HG02938 (cell line): ENCODE measurements at regions not wholly inside any gene's neighbourhood (a gene's known extent, or its start where the extent isn't known, plus 50 kb on each side); places are given as distances from the start of the nearest gene placed in this dataset.
A peak's percentile ranks its signal among the peaks of the same experiment; 100 is the strongest.

ENCODE experiments used
- ATAC-seq: cut with Tn5 transposase; IDR thresholded peaks from one replicate; pipeline ENCODE4 v1.9.1; 2021; ENCODE audit warnings: mild to moderate bottlenecking, moderate library complexity; ENCODE audit not compliant: unreplicated experiment

DNA sequence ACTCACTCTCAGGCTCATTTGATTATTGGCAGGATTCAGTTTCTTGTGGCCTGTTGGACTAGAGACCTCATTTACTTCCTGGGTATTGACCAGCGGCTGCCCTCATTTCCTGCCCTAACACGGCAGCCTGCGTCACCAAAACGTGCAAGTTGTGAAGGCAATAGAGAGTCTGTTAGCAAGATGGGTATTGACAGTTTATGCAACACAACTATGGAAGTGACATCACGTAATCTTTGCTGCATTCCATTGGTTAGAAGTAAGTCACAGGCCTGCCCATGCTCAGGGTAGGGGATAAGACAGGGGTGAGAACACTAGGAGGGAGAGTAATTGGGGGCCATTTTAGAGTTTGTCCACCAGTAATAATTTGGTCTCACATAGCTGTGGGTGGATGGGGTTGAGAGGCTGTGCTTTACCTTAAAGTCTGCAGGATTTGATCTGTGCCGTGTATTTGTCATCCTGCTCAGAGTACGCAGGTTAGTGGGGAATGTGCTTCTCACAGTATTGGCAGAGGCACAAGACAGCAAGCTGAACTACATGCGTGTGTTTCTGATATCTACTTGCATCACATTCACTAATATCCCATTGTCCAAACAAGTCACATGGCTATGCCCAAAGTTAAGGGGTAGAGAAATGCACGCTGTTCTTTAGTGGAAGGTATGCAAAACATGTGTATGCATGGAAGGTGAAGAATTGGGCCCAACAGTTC, 83.3 kb downstream of the EDEM1 start:
- no peak for ATAC-seq

DNA sequence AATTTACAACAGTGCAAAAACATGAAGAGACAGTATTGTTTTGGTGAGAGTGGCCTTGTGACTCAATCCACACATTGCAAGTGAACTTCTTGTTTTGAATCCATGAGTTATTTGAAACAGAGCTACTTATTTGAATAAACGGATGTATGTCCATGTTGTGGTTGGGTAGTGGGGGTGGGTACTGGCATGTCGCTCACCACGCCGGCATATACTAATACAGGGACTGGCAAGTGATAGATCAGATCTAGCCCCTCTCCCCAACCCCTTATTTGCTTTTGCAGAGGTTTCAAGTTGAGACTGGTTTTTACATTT, 83.8 kb downstream of the EDEM1 start:
- ATAC-seq, result no peak

DNA sequence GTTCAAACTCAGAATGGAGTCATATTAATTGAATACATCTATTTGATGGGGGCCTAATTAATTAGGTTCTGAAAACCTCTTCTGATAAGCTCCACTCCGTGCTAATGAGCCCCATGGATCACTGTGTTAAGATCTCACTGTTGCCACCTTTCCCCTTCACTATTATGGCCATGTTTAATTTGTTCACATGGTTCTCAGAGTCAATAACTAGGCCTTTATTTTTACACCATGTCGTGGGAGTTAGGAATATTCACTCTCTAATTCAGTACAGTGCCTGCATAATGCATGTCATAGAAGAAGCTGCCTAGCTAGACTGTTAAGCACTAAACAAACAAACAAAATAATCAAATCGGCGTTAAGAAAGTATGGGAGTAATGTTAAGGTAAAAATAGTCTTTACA, 84.9 kb downstream of the EDEM1 start:
- ATAC-seq, result no peak

DNA sequence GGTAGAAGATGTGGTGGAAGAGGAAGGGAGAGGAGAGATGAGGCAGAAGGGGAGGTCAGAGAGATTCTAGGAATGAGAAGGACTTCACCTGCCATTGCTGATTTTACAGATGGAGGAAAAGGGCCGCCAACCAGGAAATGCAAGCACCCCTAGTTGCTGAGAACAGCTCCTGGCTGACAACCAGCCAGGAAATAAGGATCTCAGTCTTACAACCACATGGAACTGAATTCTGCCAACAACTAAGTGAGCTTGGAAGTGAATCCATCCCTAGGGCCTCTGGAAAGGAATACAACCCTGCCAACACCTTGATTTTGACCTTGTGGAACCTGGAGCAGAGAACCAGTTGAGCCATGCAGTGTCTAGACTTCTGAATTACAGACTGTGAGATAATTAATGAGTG, 86.6 kb downstream of the EDEM1 start:
- no peak for ATAC-seq

DNA sequence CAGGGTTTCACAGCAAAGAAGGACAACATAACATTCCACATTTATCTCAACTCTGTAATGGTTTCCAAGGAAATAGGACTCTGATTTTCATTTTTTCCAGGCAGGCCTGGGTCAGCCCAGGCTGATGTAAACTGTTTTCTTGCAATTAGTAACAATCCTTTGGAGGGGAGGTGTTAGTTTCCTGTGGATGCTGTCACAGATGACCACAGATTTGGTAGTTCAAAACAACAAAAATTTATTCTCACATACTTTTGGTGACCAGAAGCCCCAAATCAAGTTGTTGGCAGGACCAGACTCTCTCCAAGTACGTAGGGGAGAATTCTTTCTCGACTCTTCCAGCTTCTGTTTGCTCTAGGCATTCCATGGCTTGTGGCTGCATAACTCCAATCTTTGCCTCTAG, 88.0 kb downstream of the EDEM1 start:
- ATAC-seq, result no peak

DNA sequence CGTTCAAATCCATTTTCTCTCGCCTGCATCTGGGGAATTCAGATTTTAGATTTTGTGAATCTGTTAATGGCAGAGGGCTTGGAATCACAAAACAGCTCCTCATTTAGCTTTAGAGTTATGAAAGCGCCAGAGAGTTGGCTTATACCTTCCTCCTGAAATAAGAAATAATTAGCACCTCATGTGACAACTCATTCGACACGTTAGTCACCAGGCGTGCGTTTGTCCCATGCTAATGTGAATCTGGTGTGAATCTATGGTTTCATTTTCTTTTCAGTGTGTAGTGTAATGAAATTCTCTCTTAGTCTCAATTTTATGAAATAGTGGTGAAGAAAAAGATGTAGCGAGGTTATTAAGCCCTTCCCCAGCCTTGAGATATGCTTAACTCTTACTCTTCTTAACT, 89.4 kb downstream of the EDEM1 start:
- ATAC-seq, result no peak

DNA sequence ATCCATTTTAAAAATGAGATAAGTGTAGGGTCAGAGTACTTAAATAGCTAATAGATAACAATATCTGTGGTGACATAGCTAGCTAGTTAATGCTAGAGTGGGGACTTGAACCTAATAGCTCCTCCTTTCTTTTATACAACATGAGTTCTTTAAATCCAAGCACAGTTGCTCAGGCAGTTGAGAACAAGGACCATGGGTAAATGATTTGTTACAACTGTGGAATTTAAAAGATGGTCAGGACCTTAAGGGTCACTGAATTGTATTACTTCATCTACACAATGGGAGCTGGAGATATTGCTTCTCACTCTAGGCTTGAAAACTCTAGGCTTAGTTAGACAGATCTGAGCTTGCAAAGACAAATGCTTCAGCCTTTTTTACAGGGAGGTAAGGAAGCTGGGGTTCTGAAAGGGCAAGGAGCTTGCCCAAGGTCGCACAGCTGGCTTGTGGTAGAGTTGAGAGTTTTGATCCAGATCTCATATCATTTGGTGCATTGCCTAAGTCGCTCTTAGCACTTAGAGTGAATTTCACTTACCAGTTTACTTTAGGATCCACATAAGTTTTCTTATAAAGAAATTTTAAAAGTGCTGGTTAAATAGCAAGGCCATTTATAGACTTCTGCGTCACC, 90.2 kb downstream of the EDEM1 start:
- ATAC-seq, result no peak

DNA sequence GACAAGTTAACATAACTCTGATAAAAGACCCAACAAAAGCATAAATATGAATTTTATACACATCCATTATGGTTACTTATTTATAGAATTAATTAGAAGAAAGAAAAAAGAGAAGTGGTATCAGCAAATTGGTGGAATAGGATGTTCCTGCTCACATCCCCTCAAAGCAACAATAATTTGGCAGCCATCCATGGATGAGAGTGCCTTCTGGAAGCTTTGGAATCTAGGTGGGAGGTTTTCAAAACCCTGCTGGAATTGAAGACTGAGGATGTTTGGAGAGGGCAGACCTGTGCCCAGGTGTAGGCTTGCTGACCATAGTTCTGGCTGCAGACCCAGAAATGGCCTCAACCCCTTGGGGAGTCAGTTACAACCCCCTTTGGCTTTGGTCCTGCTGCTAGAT, 91.2 kb downstream of the EDEM1 start:
- ATAC-seq, result no peak

DNA sequence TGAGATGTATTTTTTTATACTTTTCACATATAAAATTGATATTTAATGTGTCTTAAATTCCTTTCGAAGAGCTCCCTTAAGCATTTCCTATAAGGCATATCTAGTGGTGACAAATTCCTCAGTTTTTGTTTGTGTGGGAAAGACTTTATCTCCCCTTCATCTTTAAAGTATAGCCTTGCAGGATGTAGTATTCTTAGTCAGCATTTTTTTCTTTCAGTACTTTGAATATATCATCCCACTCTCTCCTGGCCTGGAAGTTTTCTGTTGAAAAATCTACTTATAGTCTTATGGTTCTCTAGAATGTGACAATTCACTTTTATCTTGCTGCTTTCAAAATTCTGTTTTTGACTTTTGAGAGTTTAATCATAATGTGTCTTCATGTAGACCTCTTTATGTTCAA, 95.2 kb downstream of the EDEM1 start:
- no peak for ATAC-seq

DNA sequence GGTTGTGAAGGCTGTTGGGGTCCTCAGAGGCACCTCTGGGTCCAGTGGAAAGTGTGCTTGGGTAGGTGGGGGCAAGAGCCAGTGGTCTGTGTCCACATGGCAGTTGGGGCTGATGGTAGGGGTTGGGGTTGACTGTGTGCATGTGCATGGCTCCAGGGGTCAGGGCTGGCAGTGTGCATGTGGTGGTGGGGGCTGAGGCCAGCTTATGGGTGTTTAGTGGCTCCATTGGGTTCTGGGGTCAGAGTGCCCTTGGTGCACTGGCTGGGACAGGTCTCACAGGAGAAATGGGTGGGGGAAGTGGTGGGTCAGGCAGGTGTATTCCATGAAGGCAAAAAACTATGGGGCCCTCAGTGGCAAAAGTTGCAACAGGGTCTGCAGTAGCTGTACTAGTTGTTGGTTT, 97.9 kb downstream of the EDEM1 start:
- ATAC-seq, result no peak

DNA sequence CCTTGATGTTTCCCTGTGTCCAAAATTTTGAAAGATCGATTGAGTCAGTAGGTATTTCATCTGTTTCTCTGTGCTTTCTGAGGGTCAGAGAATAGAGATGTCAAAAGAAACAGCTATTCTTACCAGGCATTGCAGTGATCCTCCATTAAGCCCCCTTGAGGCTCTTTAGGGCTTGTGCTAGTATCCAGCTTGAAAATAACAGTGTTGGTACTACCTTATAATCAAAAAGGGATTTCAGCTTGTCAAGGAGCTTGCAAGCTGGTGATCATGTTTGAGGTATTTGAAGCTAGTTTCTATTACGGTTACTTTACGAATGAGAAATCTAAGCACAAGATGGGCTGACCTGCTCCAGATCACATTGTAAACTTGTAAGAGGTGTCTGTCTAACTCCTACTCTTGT, 103.4 kb downstream of the EDEM1 start:
- no peak for ATAC-seq

DNA sequence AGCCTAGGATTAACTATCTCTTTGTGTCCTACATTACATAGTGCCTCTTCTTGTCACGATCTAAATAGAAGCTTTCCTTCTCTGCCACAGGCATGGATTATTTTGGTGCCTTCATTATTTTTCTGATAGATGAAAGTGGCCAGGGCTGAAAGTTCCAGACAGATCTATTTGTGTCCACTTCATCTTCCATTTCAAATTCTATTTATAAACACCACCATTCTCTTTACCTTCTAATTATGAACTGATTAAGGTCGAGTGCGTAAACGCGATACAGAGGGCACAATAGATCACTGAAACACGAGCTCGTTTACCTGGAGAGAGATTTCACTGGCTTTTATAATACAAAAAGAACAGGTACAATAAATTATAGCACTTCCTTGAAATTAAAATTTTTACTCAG, 105.0 kb downstream of the EDEM1 start:
- no peak for ATAC-seq

DNA sequence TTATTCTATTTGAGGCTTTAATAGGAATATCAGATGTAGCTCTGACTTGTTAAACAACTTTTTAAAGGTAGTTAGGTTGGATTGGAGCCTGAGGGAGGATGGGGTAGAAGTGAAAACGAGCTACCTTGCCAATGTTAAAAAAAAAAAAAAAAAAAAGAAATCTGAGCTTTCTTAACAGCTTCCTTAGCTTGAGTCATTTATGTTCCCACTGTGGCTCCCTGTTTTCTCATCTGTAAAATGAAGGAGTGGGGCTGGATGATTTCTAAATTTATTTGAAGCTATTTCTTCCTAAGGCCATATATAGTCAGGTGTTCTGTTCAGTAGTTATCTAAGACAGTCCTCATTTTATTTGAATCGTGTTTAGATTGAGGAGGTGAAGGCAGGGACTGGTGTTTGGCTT, 105.7 kb downstream of the EDEM1 start:
- no peak for ATAC-seq

DNA sequence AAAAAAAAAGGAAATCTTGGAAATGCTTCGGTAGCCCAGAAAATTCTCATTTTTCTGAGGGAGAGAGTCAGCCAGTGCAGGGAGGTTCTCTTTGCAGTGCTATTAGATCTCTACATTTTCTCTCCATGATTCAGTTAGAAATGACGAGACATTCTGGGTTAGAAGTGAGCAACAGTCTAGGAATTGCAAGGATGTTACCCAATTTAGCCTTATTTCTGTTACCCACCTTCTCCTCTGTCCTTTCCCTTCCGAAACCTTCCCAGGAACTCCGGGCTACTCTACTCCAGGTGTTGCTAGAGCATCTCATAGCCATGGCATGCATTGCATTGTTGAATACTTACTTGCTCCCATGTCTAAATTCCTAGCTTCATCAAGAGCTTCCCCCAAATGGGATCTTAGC, 106.8 kb downstream of the EDEM1 start:
- ATAC-seq, result no peak

DNA sequence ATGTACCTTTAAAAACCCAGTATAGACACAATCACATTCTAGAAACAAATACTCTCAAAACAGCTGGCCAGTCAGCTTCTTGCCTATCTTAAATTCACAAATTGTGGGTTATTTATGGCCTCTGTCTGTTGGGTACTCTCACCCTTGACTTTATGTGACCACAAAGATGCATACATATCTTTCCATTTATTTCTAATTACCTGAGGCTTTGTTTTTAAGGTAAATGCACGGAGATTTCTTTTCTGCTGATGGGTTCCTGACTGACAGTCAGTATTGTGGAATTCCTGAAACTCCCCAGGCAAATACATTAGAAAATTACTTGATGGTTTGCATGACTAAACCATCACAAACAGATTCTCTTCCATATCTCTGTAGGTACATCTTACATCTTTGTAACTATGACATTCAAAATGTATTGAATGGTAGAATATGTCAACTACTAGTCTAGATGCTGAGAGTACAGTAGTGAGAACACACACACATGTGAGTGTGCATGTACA, 107.7 kb downstream of the EDEM1 start:
- no peak for ATAC-seq

DNA sequence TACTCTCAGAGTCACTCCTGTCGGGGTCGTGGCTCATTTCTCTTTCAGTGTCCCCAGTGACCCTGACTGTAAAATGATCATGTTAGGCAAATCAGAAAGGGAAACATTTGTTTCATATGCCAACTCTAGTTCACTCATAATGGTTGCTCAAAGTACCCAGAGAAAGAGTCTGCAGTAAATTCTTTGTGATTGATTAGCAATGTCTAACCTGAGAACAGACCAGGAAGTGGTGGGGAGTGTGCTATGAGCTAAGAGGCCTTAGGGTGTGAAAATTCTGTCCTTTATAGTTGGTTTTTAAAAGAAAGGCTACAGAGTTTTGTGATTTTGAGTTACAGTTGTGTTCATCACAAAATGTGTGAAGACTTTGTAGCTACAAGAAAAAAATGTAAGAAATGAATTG, 108.9 kb downstream of the EDEM1 start:
- ATAC-seq, result peak; percentile 28

DNA sequence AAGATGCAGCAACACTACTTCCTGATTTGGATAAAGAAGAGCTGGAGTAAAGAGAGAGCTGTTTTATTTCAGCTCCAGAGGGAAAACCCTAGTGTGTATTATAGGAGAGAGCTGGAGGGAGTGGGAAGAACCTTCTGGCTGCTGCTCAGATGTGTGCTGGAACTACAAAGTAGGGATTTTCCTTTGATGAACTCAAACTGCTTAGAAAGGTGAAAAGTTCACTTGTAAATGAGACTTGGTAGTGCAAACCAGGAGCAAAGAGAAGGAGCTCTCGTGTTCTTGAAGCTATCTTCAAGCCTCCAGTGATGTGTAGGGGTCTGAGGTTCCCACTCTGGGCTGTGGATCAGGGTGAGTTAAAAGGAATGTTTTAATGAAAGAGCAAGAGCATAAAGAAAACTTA, 110.4 kb downstream of the EDEM1 start:
- peak; percentile 2 for ATAC-seq

DNA sequence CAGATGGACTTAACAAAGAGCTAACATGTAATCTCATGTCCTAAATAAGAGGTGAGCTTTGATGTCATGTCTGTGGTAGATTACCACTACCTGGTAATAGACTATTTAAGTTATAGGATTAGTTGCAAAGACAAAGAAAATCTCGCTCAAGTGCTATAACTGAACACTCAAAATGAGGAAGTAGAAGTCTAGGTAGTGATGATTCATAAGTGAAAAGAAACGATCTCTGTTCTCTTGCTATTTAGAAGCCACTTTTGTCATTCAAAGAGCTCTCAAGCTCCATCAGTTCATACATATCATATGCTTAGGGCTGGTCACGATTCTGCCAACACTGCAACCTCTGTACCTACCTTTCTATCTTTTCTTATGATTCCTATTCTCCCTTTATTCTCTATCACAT, 110.9 kb downstream of the EDEM1 start:
- peak; percentile 98 for ATAC-seq

DNA sequence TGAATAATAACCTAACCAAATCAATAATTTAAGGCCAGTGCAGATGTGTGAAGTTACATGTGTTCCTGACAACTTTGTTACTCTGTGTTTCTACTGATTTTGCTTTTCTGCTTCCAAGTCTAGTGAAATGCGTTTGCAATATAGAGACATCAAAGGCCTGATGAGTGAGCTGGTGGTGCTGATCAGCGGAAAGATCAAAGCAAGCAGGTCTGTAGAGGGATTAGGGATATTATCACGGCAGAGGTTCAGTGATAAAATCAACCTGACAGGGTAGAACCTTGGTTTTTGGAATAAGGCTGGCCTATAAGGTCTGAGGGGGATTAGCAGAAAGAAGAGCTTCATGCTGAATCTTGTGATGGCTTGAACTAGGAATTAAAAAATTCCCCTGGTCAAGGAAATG, 111.7 kb downstream of the EDEM1 start:
- ATAC-seq, result no peak

DNA sequence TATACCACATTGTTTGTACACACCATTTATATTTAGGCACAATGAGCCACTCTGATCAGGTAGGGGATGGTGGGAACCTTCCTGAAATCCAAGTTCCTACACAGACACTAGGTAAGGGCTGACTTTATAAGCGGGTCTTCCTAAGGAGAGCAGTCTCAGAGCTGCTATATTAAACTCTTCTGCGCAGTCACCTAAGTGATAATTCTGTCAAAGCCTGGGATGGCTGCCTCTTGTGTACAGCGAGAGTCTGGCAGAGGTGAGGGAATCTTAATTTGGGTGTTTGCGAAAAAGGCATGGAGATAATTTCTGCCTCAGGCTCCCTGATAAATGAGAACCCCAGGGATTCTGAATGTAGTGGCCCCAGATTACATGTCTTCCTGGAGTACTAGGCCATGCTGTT, 113.1 kb downstream of the EDEM1 start:
- no peak for ATAC-seq

DNA sequence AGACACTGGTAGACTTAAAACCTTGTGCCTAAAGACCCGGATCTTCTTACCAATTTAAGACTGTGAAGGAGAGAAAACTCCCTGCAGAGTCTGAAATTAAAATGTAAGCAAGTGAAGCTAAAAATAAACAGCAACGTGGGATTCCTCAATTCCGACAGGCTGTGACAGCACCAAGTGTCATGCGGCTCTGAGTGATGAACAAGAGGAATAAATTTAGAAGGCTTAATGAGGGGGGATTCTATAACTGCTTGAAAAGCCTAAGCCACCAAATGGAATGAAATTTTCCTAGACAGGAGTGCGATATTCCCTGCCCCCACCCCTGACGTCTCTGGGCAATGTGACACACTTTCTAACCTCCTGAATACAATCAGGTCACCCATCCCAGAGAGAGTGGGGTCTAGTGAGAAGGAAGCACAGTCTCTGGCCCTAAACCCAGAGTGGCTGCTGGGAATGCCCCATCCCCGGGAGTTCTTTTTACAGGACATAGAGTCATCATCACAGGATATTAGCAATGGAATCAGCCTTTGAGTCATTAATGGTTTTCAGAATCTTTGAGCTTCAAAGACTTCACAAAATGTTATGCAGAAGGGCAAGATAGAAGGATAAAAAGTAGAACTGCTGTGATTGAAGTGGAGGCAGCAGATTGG, 114.3 kb downstream of the EDEM1 start:
- ATAC-seq, result no peak

DNA sequence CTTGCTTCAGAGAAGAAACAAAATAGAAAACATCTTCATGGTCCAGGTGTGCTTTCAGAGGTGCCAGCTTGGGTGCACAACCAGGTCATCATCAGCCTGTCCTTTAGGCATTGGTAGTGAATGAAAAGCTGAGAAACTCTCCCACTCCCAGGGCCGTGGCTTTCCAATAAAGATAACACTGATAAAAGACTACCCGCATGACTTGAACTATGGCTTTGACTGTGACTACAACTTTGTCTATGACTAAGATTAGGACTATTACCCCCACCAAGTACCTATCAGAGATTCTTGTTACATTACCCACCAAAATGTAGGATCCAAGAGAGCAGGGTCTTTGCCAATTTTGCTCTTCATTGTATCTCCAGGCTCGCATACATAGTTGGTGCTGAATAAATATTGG, 115.2 kb downstream of the EDEM1 start:
- ATAC-seq, result no peak

DNA sequence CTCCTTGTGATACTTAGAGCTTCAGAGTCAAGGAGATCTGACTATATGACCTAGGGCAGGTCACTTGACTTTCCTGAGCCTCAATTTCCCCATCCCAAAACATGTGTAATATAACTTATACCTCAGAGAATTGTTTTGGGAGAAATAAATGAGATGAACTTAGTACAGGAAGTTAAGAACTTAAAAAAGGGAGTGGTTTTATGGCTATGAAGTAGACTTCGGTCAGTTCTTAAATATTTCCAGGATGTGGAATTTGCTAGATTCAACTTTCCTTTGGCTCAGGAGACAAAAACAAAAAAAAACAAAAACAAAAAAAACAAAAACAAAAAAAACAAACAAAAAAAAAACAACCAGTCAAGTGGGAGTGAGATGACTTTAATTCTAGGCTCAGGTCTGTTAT, 116.7 kb downstream of the EDEM1 start:
- ATAC-seq, result no peak
